ENCODE measurements at regions not wholly inside any gene's neighbourhood (a gene's known extent, or its start where the extent isn't known, plus 50 kb on each side); places are given as distances from the start of the nearest gene placed in this dataset.

GRCh38 chr5:136665331-136665730 is 300.0 kb upstream of the TRPC7 start:
- Histone ChIP-seq H3K4me1 (no peaks in the 10 kb centered on the region), H3K27ac (no peak overlapping the region), H3K4me3 (no peak overlapping the region), H3K9me3 (no peaks in the 10 kb centered on the region), H3K36me3 (no peaks in the 10 kb centered on the region), H3K27me3 (no peaks in the 10 kb centered on the region)
- 31% methylated on average over 1 of the region's 1 CpG for WGBS
- TF ChIP-seq EP300 (IDR thresholded peaks at IDR 0.05) = no peak
- no peak for TF ChIP-seq CTCF (IDR thresholded peaks at IDR 0.05)
- no peak for DNase-seq (ENCODE audit: low spot score in 2 of 2)

- Histone ChIP-seq H3K4me3 (no peak overlapping the region), H3K9me3 (no peaks in the 10 kb centered on the region), H3K27ac (no peak overlapping the region), H3K27me3 (no peaks in the 10 kb centered on the region), H3K4me1 (no peaks in the 10 kb centered on the region), H3K36me3 (no peaks in the 10 kb centered on the region)
- no peak for DNase-seq (ENCODE audit: low spot score in 2 of 2)
- 46% methylated on average over 2 of the region's 2 CpGs for WGBS
- TF ChIP-seq EP300 (IDR thresholded peaks at IDR 0.05) (no peak), CTCF (IDR thresholded peaks at IDR 0.05) (no peak), POLR2A (IDR thresholded peaks at IDR 0.05) (no peak)
Measured at GRCh38 chr5:136661026-136661425, 295.7 kb upstream of the TRPC7 start.

- Histone ChIP-seq H3K4me3 (no peak overlapping the region), H3K27ac (no peak overlapping the region)
- 25% methylated on average over 4 of the region's 4 CpGs for WGBS
Measured at GRCh38 chr5:136656811-136657210, 291.5 kb upstream of the TRPC7 start.

GRCh38 chr5:136655468-136655867 is 290.1 kb upstream of the TRPC7 start:
- H3K36me3 ChIP-seq = no peaks in the 10 kb centered on the region
- H3K4me3 ChIP-seq = no peak overlapping the region
- 59% methylated on average over 2 of the region's 2 CpGs for WGBS
- DNase-seq (ENCODE audit: low spot score in 2 of 2) = no peak
- no peaks in the 10 kb centered on the region for H3K27me3 ChIP-seq
- TF ChIP-seq POLR2A (IDR thresholded peaks at IDR 0.05) (no peak), POLR2AphosphoS5 (IDR thresholded peaks at IDR 0.05) (no peak), EP300 (IDR thresholded peaks at IDR 0.05) (no peak), CTCF (IDR thresholded peaks at IDR 0.05) (no peak)
- H3K4me1 ChIP-seq = no peaks in the 10 kb centered on the region
- H3K9me3 ChIP-seq = no peaks in the 10 kb centered on the region
- H3K27ac ChIP-seq = no peak overlapping the region

More at GRCh38 chr5:136656811-136657210, 291.5 kb upstream of the TRPC7 start:
- Histone ChIP-seq H3K36me3 (no peaks in the 10 kb centered on the region), H3K27me3 (no peaks in the 10 kb centered on the region), H3K9me3 (no peaks in the 10 kb centered on the region), H3K4me1 (no peaks in the 10 kb centered on the region)
- DNase-seq (ENCODE audit: low spot score in 2 of 2) = no peak
- no peak for TF ChIP-seq POLR2AphosphoS5 (IDR thresholded peaks at IDR 0.05)

- DNase-seq (ENCODE audit: low spot score in 2 of 2) = no peak
Measured at GRCh38 chr5:136646915-136647314, 281.6 kb upstream of the TRPC7 start.

More at GRCh38 chr5:136646915-136647314, 281.6 kb upstream of the TRPC7 start:
- WGBS = 61% methylated on average over 2 of the region's 2 CpGs
- Histone ChIP-seq H3K4me1 (no peaks in the 10 kb centered on the region), H3K27ac (no peak overlapping the region), H3K36me3 (no peaks in the 10 kb centered on the region), H3K27me3 (no peaks in the 10 kb centered on the region), H3K4me3 (no peak overlapping the region), H3K9me3 (no peaks in the 10 kb centered on the region)
- TF ChIP-seq POLR2AphosphoS5 (IDR thresholded peaks at IDR 0.05) (no peak), POLR2A (IDR thresholded peaks at IDR 0.05) (no peak), CTCF (IDR thresholded peaks at IDR 0.05) (no peak), EP300 (IDR thresholded peaks at IDR 0.05) (no peak)
